ENCODE measurements at regions not wholly inside any gene's neighbourhood (a gene's known extent, or its start where the extent isn't known, plus 50 kb on each side); places are given as distances from the start of the nearest gene placed in this dataset.

- Histone ChIP-seq H3K9ac (ENCODE audit: low read length) (no peak overlapping the region), H3K36me3 (replicated peaks in 1 of 2; ENCODE audit: control extremely low read depth in 1 of 2, control insufficient read depth in 1 of 2, extremely low read depth in 1 of 2, insufficient read depth in 2 of 2, low read length in 1 of 2) (no peaks in the 10 kb centered on the region), H3K4me2 (replicated peaks; ENCODE audit: low read depth, low read length, poor library complexity, severe bottlenecking) (no peak overlapping the region), H4K20me1 (ENCODE audit: control insufficient read depth, insufficient read depth, low read length, poor library complexity, severe bottlenecking) (no peaks in the 10 kb centered on the region), H3K79me2 (ENCODE audit: control insufficient read depth, insufficient read depth, low read length) (no peaks in the 10 kb centered on the region), H3K27me3 (replicated peaks in 1 of 4; ENCODE audit: control extremely low read depth in 1 of 4, control insufficient read depth in 3 of 4, insufficient read depth in 4 of 4, low read length in 3 of 4) (no peaks in the 10 kb centered on the region), H3K27ac (ENCODE audit: low read length in 2 of 2) (no peak overlapping the region), H3K4me1 (ENCODE audit: control insufficient read depth in 2 of 2, insufficient read depth in 2 of 2, low read length in 2 of 2) (no peaks in the 10 kb centered on the region), H3K9me3 (ENCODE audit: control extremely low read depth in 1 of 3, control insufficient read depth in 2 of 3, insufficient read depth in 1 of 3, low read length in 2 of 3) (no peaks in the 10 kb centered on the region), H2AFZ (ENCODE audit: insufficient read depth, low read depth, low read length, poor library complexity, severe bottlenecking) (no peak overlapping the region), H3K4me3 (ENCODE audit: control extremely low read depth in 1 of 5, extremely low read depth in 1 of 5, insufficient read depth in 1 of 5, low read depth in 2 of 5, low read length in 4 of 5) (no peak overlapping the region)
- CTCF ChIA-PET = no interaction called here
- H3K27me3 Mint-ChIP-seq = no peaks in the 10 kb centered on the region
- ATAC-seq (ENCODE audit: low read depth) = no peak
- no peak overlapping the region for H3K4me3 Mint-ChIP-seq
- no peaks in the 10 kb centered on the region for H3K9me3 Mint-ChIP-seq (ENCODE audit: insufficient read depth)
- POLR2A ChIA-PET = no interaction called here
- no CpG with 5 or more reads among the region's 2 CpGs for WGBS (ENCODE audit: insufficient coverage)
- H3K4me1 Mint-ChIP-seq = no peaks in the 10 kb centered on the region
- no peak for TF ChIP-seq EZH2 (IDR thresholded peaks at IDR 0.05; ENCODE audit: borderline replicate concordance, insufficient read depth, low read depth, low read length, poor library complexity, severe bottlenecking)
- no peak for TF ChIP-seq CTCF (IDR thresholded peaks at IDR 0.05)
- DNase-seq = no peak
- no peak overlapping the region for H3K27ac Mint-ChIP-seq
- intact Hi-C loops (cut with micrococcal nuclease) = no loop called here
These were observed 77.2 kb upstream of the EPHA7 start for GRCh38 chr6:93496548-93496947.

GRCh38 chr6:93494057-93494456 lies 74.7 kb upstream of the EPHA7 start:
- Mint-ChIP-seq H3K4me3 (no peak overlapping the region), H3K27me3 (no peaks in the 10 kb centered on the region), H3K27ac (no peak overlapping the region), H3K4me1 (no peaks in the 10 kb centered on the region), H3K9me3 (ENCODE audit: insufficient read depth) (no peaks in the 10 kb centered on the region)
- ChIA-PET CTCF (no interaction called here), POLR2A (no interaction called here)
- no peaks in the 10 kb centered on the region for H3K79me2 ChIP-seq (ENCODE audit: control insufficient read depth, insufficient read depth, low read length)
- TF ChIP-seq EZH2 (IDR thresholded peaks at IDR 0.05; ENCODE audit: borderline replicate concordance, insufficient read depth, low read depth, low read length, poor library complexity, severe bottlenecking) (no peak), CTCF (IDR thresholded peaks at IDR 0.05) (no peak)
- no peak overlapping the region for H3K27ac ChIP-seq (ENCODE audit: low read length in 2 of 2)
- WGBS (ENCODE audit: insufficient coverage) = no CpG with 5 or more reads among the region's 3 CpGs
- H3K4me3 ChIP-seq (ENCODE audit: control extremely low read depth in 1 of 5, extremely low read depth in 1 of 5, insufficient read depth in 1 of 5, low read depth in 2 of 5, low read length in 4 of 5) = no peak overlapping the region
- DNase-seq (no peak), ATAC-seq (ENCODE audit: low read depth) (no peak)
- H3K9me3 ChIP-seq (ENCODE audit: control extremely low read depth in 1 of 3, control insufficient read depth in 2 of 3, insufficient read depth in 1 of 3, low read length in 2 of 3) = no peaks in the 10 kb centered on the region
- intact Hi-C loops (cut with micrococcal nuclease) = no loop called here
- no peak overlapping the region for H3K9ac ChIP-seq (ENCODE audit: low read length)
- H4K20me1 ChIP-seq (ENCODE audit: control insufficient read depth, insufficient read depth, low read length, poor library complexity, severe bottlenecking) = no peaks in the 10 kb centered on the region
- H3K27me3 ChIP-seq (replicated peaks in 1 of 4; ENCODE audit: control extremely low read depth in 1 of 4, control insufficient read depth in 3 of 4, insufficient read depth in 4 of 4, low read length in 3 of 4) = no peaks in the 10 kb centered on the region
- H3K4me1 ChIP-seq (ENCODE audit: control insufficient read depth in 2 of 2, insufficient read depth in 2 of 2, low read length in 2 of 2) = no peaks in the 10 kb centered on the region
- no peak overlapping the region for H3K4me2 ChIP-seq (replicated peaks; ENCODE audit: low read depth, low read length, poor library complexity, severe bottlenecking)
- H3K36me3 ChIP-seq (replicated peaks in 1 of 2; ENCODE audit: control extremely low read depth in 1 of 2, control insufficient read depth in 1 of 2, extremely low read depth in 1 of 2, insufficient read depth in 2 of 2, low read length in 1 of 2) = no peaks in the 10 kb centered on the region
- H2AFZ ChIP-seq (ENCODE audit: insufficient read depth, low read depth, low read length, poor library complexity, severe bottlenecking) = no peak overlapping the region

Data from B cell (primary cell).